Stimulated activated CD8-positive, alpha-beta memory T cell treated with anti-CD3 and anti-CD28 coated beads, Interleukin-7, amount 100 ng/mL, for 1 hour (primary cell): ENCODE measurements at regions not wholly inside any gene's neighbourhood (a gene's known extent, or its start where the extent isn't known, plus 50 kb on each side); places are given as distances from the start of the nearest gene placed in this dataset.

ENCODE experiments used
- DNase-seq, 2 donors: peaks; one replicate each; pipeline ENCODE4 v3.0.0-alpha.2; 2020; ENCODE audit warnings: low read depth in 2 of 2

DNA sequence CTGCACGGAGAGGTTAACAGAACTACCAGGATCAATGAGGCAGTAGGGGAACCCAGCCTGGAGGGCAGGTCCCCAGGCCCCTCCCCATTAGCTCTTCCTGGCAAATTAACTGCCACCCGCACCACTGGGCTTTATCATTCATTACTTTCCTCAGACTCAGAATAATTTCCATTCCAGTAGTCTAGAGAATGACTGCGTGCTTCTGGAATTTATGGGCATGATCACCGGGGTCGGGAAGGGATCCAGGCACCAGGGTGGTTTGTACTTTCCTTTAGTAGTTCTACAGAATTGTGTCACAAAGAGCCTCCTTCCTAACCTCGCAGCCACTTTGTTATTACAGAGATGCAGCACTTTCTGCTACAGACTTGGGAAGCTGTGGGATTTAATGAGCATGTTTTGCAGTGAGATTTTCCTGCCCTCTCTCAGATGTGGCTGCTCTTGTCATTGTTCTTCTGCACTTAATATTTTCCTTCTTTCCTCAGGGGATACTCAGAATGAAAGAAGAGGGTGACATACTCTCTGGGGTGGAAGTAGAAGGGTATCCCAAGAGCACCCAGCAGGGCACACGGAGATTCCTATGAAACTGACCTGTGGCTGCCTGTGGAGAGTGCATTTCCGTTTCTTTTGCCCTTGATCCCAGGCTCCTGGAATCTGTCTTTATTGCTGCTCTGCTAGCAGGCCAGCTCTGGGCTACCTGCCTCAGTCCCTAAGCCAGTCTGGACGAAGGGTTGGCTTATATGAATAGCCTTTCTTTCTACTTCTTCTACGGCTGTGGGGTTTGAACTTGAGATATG, 285.0 kb upstream of the SLC10A2 start:
- no peak for DNase-seq

DNA sequence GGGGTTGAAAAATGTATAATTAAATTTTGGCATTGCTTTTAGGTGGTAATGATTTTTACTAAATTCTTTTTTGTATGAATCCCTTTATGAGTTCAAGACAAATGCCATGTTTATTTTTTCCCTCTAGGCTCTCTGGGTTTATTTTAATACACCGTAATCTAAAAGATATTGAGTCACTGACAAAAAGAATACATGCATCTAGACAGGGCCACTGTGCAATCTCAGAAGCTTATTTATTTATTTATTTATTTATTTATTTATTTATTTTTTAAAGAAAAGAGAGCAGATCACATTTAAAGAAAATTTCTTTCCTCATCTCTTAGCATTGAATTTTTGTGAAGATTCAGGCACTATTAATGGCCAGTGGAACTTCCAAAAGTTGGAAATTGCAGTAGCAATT, 283.9 kb upstream of the SLC10A2 start:
- DNase-seq = no peak

DNA sequence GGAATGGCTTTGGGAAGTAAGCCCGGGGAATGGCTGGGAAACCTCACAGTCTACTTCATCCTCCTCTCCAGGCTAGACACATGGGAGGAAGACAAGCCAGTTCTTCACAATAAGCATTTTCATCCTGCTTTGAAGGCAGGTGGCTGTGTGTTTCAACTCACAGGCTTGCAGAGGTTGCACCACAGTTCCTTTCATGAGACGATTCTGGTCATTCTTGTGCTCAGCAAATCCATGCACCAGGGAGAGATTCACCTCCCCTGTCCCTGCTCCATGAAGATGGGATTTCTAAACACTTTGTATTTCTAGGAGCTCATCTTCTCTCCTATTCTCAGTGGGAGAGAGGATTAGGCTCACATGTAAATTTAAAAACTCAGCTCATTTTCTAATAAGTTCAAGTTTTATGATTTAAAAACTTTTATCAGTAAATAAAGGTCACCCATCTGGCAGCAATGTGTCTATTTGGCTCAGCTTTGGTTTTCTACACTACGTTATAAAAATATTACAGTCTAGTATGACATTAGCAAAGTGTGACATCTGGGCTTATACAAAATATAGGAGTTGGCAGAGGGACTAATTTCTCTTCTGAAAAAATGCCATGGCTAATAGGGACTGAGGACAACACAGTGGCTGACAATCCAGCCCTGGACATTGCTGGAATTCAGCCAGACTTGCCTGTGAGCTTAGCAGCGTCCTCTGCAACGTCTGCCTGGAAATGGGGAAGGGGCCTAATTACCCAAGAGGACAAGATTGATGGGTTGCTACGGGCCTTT, 283.2 kb upstream of the SLC10A2 start:
- DNase-seq = no peak

DNA sequence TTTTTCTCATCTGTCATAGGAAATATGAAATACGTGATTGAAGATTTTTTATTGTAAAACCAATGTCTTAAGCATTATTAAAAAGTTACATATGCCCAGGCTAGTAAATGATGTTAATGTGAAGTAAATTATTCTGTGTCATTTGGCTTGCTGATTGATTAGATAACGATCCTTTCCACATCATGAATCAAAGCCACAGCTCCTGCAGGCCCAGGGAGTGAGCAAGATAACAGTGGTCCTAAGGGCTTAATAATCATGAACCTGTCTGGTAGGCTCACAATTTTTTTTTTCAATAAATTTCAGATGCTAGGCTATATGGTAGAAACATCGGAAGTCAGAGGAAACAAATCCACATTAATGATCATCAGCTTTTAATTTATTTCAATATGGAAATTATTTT, 269.0 kb upstream of the SLC10A2 start:
- no peak for DNase-seq

DNA sequence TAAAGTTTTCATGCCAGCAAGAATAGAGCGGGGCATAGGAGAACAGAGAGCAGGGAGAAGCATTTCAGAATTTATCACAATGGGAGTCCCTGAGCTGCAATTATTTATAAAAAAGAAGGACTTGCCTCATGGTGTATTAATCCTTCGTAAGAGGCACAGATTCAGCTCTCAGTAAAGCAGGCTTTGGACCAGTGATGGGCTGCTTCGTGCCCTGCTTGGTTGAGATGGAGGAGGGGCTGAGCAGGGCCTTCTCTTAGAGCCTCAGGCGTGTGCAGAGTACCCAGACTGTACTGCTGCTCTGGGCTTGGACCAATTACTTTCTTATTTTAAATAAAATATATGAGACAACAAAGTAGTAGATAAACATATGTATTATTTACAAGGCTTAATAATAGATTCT, 265.7 kb upstream of the SLC10A2 start:
- no peak for DNase-seq

DNA sequence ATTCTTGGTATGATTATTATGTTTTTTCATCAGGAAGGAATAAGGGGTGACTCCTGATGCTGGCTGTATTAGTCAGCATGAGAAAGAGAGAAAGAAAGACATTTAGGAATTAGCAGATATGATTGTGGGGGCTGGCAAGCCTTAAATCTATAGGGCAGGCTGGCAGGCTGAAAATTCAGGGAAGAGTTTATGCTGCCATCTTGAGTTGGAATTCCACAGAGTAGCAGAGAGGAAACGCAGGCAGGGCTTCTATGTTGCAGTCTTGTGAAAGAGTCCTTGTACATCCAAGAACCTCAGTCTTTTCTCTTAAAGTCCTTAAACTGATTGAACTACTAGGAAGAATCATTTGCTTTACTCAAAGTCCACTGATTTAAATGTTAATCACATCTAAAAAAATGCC, 262.7 kb upstream of the SLC10A2 start:
- no peak for DNase-seq

DNA sequence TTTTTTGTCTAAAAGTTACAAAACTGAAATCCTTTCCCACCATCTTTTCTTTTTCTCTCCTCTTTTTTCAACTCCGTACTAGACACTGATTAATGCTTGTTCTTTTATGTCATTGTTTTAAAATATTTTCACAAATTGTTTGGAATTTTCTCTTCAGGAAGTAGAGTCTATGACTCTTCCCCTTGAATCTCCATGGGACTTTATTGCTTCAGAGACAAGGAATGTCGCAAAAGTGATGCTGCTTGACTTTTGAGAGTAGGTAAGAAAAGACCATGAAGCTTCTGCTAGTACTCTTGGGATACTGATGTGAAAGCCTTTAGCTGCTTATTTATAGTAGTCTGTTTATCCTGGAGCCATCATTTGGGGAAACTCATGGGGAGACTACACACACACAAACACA, 260.1 kb upstream of the SLC10A2 start:
- DNase-seq = no peak

DNA sequence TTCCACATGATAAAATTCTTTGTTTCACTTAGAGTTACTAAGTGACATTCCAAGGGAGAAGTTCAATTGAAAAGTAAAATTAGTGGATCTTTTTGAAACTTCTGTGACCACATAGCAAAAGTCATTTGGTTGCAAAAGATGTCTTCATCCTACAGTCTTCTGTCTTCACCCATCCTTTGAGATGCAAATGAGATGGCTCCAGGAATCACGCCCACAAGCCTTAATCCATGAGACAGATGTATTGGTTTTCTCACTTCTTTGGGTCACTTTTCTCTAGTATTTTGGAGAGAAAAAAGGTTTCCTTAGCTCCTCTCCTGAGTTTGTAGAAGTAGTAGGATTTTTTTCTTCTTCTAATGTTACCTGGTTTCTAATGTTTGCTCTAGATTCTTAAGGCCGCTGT, 259.5 kb upstream of the SLC10A2 start:
- DNase-seq = no peak

DNA sequence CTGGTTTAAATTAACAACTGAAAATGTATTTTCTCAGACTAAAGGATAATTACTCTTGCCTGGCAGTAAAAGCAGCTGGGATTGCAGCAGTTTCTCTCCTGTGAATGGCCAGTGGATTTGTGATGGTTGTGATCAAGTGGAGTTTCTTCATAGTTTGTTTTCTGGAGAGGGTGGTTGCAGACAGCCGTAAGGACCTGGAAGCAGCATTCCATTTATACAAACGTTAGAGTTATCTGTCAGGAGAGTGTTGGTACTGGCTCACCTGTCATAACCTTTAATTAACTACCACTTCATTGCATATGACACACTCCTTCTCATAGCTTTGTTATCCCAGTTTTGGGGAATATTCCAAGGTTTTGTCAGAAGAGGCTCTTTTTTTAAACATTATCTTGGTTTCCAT, 258.4 kb upstream of the SLC10A2 start:
- no peak for DNase-seq

DNA sequence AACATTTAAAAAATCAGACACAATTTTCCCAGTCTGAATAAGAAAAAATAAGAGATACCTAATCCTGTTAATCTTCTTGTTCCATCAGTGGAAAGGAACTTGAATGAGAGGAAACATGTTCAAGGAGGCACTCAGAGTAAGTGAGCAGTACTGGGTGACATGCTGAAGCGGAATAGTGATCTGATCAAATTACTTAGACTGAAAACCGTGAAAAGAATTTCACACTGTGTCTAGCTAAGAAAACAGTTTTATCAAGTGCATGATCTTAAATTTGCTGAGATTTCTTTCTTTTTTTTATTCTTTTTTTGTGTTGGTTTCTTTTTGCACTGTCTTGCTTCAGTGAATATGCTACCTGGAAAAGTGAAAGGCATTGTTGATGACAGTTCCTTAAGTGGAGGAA, 249.5 kb upstream of the SLC10A2 start:
- DNase-seq = no peak

DNA sequence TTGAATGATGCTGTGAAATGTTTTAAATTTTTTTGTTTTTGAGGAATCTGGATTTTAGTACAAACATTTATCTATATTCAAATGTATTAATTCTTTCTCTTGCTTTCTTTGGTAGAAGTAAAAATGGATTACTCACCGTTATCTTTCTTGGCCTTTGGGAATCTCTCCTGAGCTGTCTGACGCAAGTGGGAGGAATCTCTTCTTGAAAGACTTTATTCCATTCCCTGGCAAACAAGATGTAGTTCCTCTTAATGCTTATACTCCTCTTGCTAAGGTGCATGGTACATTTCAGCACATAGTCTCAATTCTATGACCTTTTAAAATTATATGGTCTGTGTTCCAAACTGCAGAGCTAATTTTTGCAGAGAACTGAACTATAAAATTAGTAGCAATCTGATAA, 246.2 kb upstream of the SLC10A2 start:
- DNase-seq = no peak

DNA sequence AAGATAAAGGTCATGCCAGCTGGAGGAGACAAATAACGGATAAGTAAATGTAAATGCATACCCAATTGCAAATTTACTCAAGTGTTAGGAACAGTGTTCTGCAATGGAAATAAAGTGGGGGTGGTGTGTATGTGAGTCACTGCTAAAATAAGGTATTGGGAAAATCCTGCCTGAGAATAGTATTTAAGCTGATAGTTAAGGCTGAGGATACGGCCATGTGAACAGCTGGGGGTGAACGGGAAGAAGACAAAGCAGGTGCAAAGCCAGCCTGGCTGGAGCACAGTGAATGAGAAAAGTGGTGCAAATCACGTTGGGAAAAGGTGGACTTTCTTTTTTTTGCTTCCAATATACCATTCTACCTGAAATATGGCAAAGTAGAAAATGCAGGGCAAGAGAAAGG, 242.4 kb upstream of the SLC10A2 start:
- DNase-seq = no peak

DNA sequence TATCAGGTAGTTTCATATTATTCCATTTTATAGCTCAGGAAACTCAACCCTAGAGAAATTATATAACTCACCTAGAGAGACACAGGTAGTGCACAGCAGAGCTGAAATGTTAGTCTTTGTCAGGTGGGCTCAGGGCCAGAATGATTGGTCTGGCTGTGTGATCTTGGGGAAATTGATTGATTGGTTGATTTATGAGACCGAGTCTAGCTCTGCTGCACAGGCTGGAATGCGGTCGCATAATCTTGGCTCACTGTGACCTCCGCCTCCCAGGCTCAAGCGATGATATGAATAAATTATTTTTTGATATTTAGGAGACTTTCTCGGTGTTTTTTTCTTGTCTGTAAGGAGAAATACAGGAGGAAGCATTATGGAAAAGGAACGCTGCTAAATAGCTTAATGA, 239.9 kb upstream of the SLC10A2 start:
- no peak for DNase-seq

DNA sequence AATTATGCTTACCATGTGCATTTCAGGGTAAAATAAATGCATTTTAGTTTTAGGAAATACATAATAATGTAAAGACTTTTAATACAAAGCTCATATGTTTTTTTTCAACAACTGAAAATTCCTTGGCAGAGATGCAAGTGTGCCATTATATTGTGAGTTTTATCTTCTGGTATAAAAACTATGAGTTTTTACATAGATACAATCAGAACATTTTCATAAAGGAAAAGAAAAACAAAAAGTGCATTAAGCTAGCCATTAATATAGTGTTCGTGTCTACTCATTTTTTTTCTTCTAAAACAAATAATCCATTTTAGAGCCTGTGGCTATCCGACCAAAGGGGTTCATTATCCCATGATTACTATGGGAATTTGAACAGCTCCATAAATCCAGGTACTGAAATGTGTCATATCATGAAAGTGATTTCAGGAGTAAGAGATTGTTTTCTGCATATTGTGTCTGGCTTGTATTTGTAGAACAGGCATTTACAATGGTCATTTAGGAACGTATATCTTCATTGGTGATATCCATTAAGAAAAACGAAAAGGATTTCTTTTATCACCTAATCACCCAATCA, 236.9 kb upstream of the SLC10A2 start:
- no peak for DNase-seq

DNA sequence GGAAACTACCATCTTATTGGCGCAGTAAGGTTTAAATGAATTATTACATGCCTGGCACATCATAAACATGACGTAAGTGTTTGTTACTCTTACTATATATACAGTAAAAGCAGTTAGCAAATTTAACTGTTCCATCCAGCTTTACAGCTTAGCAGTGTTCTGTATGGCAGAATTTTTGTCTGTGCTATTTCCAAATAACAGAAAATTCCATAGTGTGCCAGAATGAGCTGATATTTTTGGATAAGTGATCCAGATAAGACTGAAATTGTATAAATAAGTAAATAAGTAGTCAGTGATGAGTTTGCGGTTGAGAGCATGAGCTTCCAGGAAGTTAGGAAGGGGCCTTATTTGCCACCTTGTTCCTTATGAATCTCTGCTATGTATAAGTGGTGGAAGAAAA, 236.5 kb upstream of the SLC10A2 start:
- DNase-seq = no peak

DNA sequence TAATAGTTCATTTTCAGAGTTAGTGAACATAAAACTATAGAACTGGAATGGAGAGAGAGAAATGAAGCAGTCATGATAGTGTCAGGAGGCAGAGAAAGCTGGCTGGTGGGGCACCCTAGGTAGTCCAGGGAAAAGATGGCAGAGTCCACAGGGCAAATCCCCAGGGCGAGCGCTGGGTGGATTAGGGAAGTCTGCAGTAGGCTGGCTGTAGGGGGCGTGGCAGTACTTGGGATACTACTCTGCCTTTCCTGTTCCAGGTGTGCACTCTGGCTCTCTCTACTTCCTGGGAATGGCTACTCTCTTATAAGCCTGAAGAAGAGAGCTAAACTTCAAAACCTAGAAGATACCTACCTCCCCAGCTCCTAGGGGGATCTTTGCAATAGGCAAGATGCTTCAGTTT, 232.9 kb upstream of the SLC10A2 start:
- DNase-seq = no peak

DNA sequence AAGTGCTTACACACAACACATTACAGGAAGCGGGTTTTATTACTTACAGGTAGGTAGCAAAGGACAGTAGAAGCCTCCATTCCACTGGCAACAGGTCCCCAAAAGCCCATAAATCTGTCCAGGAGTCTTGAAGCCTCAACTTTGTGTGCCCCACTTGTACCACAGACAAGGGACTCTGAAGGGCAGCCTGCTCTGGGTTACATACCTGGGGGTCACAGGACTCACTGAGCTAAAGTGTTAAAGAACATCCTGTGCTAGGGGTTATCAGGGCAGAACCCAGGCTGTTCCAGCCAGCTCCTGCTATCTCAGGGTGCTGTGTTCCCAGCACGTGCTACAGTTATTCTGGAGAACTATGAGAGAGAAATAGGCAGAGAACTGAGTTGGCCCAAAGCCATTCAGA, 230.9 kb upstream of the SLC10A2 start:
- no peak for DNase-seq

DNA sequence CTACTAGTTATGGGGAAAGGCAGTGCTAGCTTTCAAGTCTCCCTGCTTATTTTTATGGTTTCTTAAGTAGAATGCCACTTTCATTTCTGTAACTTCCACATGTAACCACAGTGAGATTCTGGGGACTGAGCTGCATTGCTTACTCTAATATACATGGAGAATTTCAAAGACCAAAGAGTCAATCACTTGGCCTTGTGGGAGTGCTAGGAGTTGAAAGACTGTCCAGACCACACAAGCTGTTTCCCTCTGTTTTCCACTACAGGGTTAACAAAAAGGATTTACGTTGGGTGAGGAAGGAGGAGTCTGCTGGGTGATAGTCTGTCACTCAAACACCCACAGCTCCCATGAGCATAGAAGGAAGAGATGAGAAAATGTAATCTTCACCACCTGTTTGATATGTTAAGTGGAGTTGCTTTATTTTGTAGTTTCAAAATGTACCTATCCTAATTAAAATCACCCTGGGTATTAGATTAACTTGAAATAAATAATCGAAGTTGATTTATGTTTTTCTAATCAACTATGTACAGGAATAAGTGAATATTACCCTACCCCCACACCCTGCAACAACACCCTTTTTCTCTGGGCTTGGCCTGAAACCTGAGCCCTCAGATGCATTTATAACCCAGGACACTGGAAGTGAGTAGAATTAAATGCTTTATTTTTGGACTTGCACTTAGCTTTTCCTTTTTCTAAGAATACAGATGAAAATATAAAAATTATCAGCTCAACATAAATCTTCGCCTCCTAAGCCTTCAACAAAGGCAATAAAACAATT, 225.8 kb upstream of the SLC10A2 start:
- DNase-seq = no peak

DNA sequence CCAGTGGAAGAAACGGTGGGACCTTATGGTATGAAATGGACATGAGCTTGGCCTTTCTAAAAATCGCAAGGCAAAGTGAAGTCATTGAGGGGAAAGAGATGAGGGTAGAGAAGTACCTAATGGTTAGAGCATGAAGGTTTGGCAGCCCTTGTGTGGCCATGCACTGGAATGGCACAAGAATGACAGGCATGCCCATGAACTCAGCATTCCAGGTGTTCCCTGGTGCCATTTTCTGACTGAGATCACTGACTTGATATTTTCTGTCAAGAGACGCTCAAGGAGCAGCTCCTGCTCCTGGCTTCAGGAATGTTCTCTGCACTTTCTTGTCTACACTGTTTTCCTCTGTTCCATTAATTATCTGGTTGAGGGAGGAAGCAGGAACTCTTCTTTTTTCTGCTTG, 225.0 kb upstream of the SLC10A2 start:
- no peak for DNase-seq

DNA sequence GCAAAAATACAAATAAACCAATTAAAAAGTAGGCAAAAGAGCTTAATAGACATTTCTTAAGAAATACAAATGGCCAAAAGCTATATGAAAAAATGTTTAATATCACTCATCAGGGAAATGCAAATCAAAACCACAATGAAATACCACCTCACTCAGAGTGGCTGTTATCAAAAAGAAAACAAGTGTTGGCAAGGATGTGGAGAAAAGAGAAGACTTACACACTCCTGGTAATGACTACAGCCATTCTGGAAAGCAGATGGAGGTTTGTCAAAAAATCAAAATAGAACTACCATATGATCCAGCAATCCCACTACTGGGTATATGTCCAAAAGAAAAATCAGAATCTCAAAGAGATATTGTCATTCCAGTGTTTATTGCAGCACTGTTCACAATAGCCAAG, 223.5 kb upstream of the SLC10A2 start:
- no peak for DNase-seq

DNA sequence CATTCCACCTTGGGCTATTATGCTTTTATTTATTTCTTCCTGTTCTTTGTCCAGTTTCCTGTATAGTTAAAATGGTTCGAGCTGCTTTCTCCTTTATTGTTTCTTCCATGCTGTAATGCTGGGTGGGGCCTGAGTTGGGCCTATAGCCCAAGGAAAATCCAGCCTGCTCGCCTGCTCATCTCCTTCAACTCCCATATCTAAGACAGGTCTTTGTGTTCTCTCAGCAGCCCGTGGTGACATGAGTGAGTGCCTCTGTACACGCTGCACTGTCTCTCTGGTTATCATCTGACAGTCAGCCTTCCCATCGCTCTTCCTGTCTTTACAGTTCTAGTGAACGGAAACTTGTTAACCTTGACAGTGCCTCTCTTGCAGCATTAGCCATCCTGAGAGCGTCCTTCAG, 221.9 kb upstream of the SLC10A2 start:
- DNase-seq = no peak

DNA sequence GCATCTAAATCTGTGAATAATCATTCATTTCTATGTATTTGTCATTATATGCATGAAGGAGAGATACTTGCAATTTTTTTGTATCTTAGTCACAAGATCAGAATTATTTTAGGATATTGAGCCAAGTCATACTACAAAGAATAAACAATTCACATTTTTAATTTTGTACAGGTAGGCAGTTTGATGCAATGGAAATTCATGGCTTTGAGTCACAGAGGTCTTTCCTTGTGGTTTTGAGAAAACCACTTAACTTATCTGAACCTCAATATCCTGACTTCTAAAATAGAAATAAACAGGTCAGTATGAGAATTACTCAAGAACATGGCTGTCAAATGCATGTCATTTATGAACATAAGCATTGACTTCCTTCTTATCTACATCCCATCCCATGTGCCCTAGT, 221.4 kb upstream of the SLC10A2 start:
- no peak for DNase-seq
